ENCODE measurements at regions not wholly inside any gene's neighbourhood (a gene's known extent, or its start where the extent isn't known, plus 50 kb on each side); places are given as distances from the start of the nearest gene placed in this dataset.

DNA sequence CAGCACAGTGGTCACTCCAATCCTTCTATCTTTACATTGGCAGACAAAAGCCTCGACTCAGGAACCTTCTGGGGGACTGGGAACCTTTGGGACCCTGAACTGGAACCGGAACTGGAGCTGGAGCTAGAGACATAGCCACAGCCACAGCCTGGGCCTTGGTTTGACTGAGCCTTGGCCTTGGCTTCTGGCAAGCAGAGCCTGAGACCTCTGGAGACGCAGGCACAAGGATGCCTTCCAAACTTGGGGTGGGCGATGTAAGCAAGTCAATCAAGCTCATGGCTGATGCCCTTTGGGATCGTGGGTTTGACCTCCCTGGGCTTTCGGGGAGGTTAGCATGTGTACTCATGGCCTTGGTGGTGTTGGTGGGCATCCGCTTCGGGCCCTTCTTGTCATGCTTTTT lies 619.3 kb downstream of the MBD2 start:
- TF ChIP-seq, protein P1, sequence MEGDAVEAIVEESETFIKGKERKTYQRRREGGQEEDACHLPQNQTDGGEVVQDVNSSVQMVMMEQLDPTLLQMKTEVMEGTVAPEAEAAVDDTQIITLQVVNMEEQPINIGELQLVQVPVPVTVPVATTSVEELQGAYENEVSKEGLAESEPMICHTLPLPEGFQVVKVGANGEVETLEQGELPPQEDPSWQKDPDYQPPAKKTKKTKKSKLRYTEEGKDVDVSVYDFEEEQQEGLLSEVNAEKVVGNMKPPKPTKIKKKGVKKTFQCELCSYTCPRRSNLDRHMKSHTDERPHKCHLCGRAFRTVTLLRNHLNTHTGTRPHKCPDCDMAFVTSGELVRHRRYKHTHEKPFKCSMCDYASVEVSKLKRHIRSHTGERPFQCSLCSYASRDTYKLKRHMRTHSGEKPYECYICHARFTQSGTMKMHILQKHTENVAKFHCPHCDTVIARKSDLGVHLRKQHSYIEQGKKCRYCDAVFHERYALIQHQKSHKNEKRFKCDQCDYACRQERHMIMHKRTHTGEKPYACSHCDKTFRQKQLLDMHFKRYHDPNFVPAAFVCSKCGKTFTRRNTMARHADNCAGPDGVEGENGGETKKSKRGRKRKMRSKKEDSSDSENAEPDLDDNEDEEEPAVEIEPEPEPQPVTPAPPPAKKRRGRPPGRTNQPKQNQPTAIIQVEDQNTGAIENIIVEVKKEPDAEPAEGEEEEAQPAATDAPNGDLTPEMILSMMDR (conservative IDR thresholded peaks at IDR 0.05 in 1 of 2, IDR thresholded peaks at IDR 0.05 in 1 of 2; ENCODE audit: low read depth in 1 of 2, low read length in 2 of 2): no peak
- TF ChIP-seq EZH2 (IDR thresholded peaks at IDR 0.05; ENCODE audit: low read length, missing control alignments): no peak
- Histone ChIP-seq H3K27ac (ENCODE audit: insufficient read depth, low read length) (no peak overlapping the region), H3K36me3 (ENCODE audit: control insufficient read depth, insufficient read depth, low read length) (no peaks in the 10 kb centered on the region), H4K20me1 (ENCODE audit: control insufficient read depth, extremely low read depth, insufficient read depth, low read length) (no peaks in the 10 kb centered on the region), H3K79me2 (ENCODE audit: control insufficient read depth, insufficient read depth, low read length) (no peaks in the 10 kb centered on the region), H3K4me3 (replicated peaks in 1 of 4; ENCODE audit: control extremely low read depth in 1 of 4, insufficient read depth in 1 of 4, low read depth in 3 of 4, low read length in 4 of 4) (no peak overlapping the region), H3K4me2 (ENCODE audit: extremely low read depth, insufficient read depth, low read length) (no peak overlapping the region), H3K9ac (ENCODE audit: insufficient read depth, low read length) (no peak overlapping the region), H3K9me3 (ENCODE audit: control insufficient read depth, insufficient read depth, low read depth, low read length) (no peaks in the 10 kb centered on the region), H2AFZ (ENCODE audit: low read length) (no peak overlapping the region), H3K4me1 (ENCODE audit: control insufficient read depth, extremely low read depth, insufficient read depth, low read length) (no peaks in the 10 kb centered on the region), H3K27me3 (ENCODE audit: control insufficient read depth, insufficient read depth, low read length) (no peaks in the 10 kb centered on the region)
- no peak for DNase-seq (ENCODE audit: low read depth in 2 of 2)

DNA sequence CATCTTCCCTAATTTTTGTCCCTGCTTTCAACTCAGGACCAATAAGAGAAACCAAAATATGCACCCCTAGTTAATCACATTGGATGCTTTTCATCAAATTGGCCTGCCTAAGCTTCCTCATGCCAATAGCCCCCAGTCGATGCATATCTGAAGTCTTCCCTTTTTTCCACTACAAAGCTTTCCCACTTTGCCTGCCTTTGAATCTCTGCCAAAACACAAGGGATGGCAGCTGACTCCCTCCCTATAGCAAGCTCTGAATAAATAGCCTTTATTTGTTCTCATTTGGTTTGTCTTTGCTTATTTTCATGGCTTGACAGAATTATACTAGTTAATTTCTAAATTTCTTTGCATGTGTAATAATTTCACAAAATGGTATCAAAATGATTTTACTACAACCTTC lies 621.2 kb downstream of the MBD2 start:
- Histone ChIP-seq H3K4me1 (ENCODE audit: control insufficient read depth, extremely low read depth, insufficient read depth, low read length) (no peaks in the 10 kb centered on the region), H3K27me3 (ENCODE audit: control insufficient read depth, insufficient read depth, low read length) (no peaks in the 10 kb centered on the region), H2AFZ (ENCODE audit: low read length) (no peak overlapping the region), H3K9ac (ENCODE audit: insufficient read depth, low read length) (no peak overlapping the region), H3K9me3 (ENCODE audit: control insufficient read depth, insufficient read depth, low read depth, low read length) (no peaks in the 10 kb centered on the region), H3K4me2 (ENCODE audit: extremely low read depth, insufficient read depth, low read length) (no peak overlapping the region), H3K27ac (ENCODE audit: insufficient read depth, low read length) (no peak overlapping the region), H3K79me2 (ENCODE audit: control insufficient read depth, insufficient read depth, low read length) (no peaks in the 10 kb centered on the region), H3K4me3 (replicated peaks in 1 of 4; ENCODE audit: control extremely low read depth in 1 of 4, insufficient read depth in 1 of 4, low read depth in 3 of 4, low read length in 4 of 4) (no peak overlapping the region), H3K36me3 (ENCODE audit: control insufficient read depth, insufficient read depth, low read length) (no peaks in the 10 kb centered on the region), H4K20me1 (ENCODE audit: control insufficient read depth, extremely low read depth, insufficient read depth, low read length) (no peaks in the 10 kb centered on the region)
- TF ChIP-seq, protein P1 (conservative IDR thresholded peaks at IDR 0.05 in 1 of 2, IDR thresholded peaks at IDR 0.05 in 1 of 2; ENCODE audit: low read depth in 1 of 2, low read length in 2 of 2): no peak
- TF ChIP-seq EZH2 (IDR thresholded peaks at IDR 0.05; ENCODE audit: low read length, missing control alignments): no peak
- DNase-seq (ENCODE audit: low read depth in 2 of 2): no peak

DNA sequence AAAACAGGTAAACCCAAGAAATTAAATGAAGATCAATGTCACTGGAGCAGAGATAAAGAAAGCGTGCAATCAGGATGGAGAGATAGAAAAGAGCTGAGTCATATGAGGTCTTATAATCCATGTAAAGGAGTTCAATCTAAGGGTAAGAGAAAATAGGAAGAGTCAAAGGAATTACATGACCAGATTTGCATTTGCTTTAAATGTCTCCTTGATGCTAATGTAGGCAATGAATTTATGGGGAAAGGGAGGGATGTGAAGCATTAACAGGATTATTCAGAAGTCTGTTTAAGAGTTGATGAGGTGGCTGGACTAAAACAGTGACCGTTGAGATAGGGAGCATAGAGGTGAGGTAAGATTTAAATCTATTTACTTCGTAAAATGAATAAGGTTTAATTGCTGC lies 623.1 kb downstream of the MBD2 start:
- no peaks in the 10 kb centered on the region for H3K79me2 ChIP-seq (ENCODE audit: control insufficient read depth, insufficient read depth, low read length)
- H3K4me3 ChIP-seq (replicated peaks in 1 of 4; ENCODE audit: control extremely low read depth in 1 of 4, insufficient read depth in 1 of 4, low read depth in 3 of 4, low read length in 4 of 4): no peak overlapping the region
- H3K36me3 ChIP-seq (ENCODE audit: control insufficient read depth, insufficient read depth, low read length): no peaks in the 10 kb centered on the region
- no peak overlapping the region for H2AFZ ChIP-seq (ENCODE audit: low read length)
- TF ChIP-seq, protein P1 (conservative IDR thresholded peaks at IDR 0.05 in 1 of 2, IDR thresholded peaks at IDR 0.05 in 1 of 2; ENCODE audit: low read depth in 1 of 2, low read length in 2 of 2): no peak
- no peak for TF ChIP-seq EZH2 (IDR thresholded peaks at IDR 0.05; ENCODE audit: low read length, missing control alignments)
- no peak overlapping the region for H3K27ac ChIP-seq (ENCODE audit: insufficient read depth, low read length)
- no peaks in the 10 kb centered on the region for H3K4me1 ChIP-seq (ENCODE audit: control insufficient read depth, extremely low read depth, insufficient read depth, low read length)
- no peak overlapping the region for H3K9ac ChIP-seq (ENCODE audit: insufficient read depth, low read length)
- H3K27me3 ChIP-seq (ENCODE audit: control insufficient read depth, insufficient read depth, low read length): no peaks in the 10 kb centered on the region
- no peak for DNase-seq (ENCODE audit: low read depth in 2 of 2)
- no peaks in the 10 kb centered on the region for H4K20me1 ChIP-seq (ENCODE audit: control insufficient read depth, extremely low read depth, insufficient read depth, low read length)
- H3K4me2 ChIP-seq (ENCODE audit: extremely low read depth, insufficient read depth, low read length): no peak overlapping the region
- no peaks in the 10 kb centered on the region for H3K9me3 ChIP-seq (ENCODE audit: control insufficient read depth, insufficient read depth, low read depth, low read length)

All from fibroblast of lung (primary cell).